ENCODE measurements at regions not wholly inside any gene's neighbourhood (a gene's known extent, or its start where the extent isn't known, plus 50 kb on each side); places are given as distances from the start of the nearest gene placed in this dataset.

DNA sequence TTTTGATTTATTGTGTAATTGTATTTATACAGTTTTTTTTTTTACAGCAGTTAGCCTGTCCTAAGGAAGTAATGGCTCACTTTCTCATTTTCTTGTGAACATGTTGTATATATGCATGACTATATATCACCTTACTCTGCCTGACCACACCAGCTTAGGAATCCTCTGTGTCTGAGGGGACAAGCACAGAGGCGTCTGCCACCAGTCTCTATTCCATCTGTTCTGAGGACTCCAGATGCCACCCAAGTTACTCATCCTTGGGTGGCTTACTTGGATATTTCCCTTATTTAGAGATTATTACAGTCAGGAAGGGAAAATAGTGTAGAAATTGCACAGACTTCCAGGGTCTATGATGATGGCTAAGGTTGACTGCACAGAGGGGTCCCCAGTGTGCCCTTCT is 256.3 kb upstream of the C9orf72 start:
- TF ChIP-seq POLR2A (IDR thresholded peaks at IDR 0.05; ENCODE audit: low read depth, low read length), result no peak
- TF ChIP-seq CTCF (conservative IDR thresholded peaks at IDR 0.05; ENCODE audit: low read depth, low read length), result no peak
- no peak for TF ChIP-seq CEBPB (IDR thresholded peaks at IDR 0.05; ENCODE audit: low read depth, low read length)
- no peak for TF ChIP-seq RAD21 (IDR thresholded peaks at IDR 0.05; ENCODE audit: low read length)
- no peak for TF ChIP-seq USF2 (IDR thresholded peaks at IDR 0.05; ENCODE audit: low read depth, low read length)
- no peak for TF ChIP-seq MXI1 (IDR thresholded peaks at IDR 0.05; ENCODE audit: borderline replicate concordance, low read depth, low read length)
- TF ChIP-seq RCOR1 (IDR thresholded peaks at IDR 0.05; ENCODE audit: insufficient replicate concordance, low read length), result no peak
- no peak for TF ChIP-seq BHLHE40 (IDR thresholded peaks at IDR 0.05; ENCODE audit: low read depth, low read length)
- no peak for TF ChIP-seq NFE2L2 (IDR thresholded peaks at IDR 0.05; ENCODE audit: low read depth, low read length)
- TF ChIP-seq FOS (IDR thresholded peaks at IDR 0.05; ENCODE audit: low read depth, low read length), result no peak
- TF ChIP-seq CHD1 (IDR thresholded peaks at IDR 0.05; ENCODE audit: low read depth, low read length), result no peak
- TF ChIP-seq, protein P1, sequence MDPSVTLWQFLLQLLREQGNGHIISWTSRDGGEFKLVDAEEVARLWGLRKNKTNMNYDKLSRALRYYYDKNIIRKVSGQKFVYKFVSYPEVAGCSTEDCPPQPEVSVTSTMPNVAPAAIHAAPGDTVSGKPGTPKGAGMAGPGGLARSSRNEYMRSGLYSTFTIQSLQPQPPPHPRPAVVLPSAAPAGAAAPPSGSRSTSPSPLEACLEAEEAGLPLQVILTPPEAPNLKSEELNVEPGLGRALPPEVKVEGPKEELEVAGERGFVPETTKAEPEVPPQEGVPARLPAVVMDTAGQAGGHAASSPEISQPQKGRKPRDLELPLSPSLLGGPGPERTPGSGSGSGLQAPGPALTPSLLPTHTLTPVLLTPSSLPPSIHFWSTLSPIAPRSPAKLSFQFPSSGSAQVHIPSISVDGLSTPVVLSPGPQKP (IDR thresholded peaks at IDR 0.05; ENCODE audit: borderline replicate concordance, low read depth, low read length), result no peak
